ENCODE measurements at regions not wholly inside any gene's neighbourhood (a gene's known extent, or its start where the extent isn't known, plus 50 kb on each side); places are given as distances from the start of the nearest gene placed in this dataset.

DNA sequence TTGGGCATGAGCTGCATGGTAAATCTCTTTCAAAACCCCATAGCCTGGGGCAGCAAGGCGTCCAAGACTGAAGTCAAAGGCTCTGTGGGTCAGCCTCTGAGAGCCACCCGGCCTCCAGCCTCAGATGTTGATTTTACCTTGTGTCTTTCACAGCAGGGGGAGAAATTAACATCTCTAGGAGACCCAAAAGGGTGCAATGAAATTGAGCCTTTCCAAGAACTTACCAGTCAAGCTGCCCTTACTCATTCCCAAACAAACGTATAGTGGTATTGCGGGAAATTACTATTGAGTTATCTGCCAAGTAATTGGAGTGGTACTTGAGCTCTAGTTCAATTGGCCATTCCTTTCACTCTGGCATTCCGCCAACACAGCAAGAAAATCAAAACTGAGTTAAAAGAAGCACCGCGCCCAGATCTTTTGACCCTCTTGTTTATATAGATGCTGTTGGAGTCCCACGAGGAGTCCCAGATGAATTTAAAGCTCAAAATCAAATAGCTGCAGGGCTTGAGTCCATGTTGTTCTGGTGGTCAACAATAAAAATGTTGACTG, 380.7 kb upstream of the SYT1 start:
- no peaks in the 10 kb centered on the region for H3K36me3 Mint-ChIP-seq (ENCODE audit: low read depth)
- H3K4me3 Mint-ChIP-seq = no peak overlapping the region
- DNase-seq = no peak
- no peaks in the 10 kb centered on the region for H3K4me1 Mint-ChIP-seq (ENCODE audit: low read depth)
- no peak for TF ChIP-seq CTCF (IDR thresholded peaks at IDR 0.05)
- H3K27ac Mint-ChIP-seq = no peak overlapping the region
- no peaks in the 10 kb centered on the region for H3K9me3 Mint-ChIP-seq
- no peaks in the 10 kb centered on the region; the same call in 1 of the 2 replicates for H3K27me3 Mint-ChIP-seq (ENCODE audit: insufficient read depth)

- Mint-ChIP-seq H3K4me1 (ENCODE audit: low read depth) (peaks cover 4% of the 10 kb centered on the region), H3K9me3 (no peaks in the 10 kb centered on the region), H3K36me3 (ENCODE audit: low read depth) (no peaks in the 10 kb centered on the region), H3K27ac (no peak overlapping the region), H3K4me3 (no peak overlapping the region), H3K27me3 (ENCODE audit: insufficient read depth) (no peaks in the 10 kb centered on the region; the same call in 1 of the 2 replicates)
- no peak for DNase-seq
- no peak for TF ChIP-seq CTCF (IDR thresholded peaks at IDR 0.05)
These were observed 374.6 kb upstream of the SYT1 start for GRCh38 chr12:78489990-78490389.

DNA sequence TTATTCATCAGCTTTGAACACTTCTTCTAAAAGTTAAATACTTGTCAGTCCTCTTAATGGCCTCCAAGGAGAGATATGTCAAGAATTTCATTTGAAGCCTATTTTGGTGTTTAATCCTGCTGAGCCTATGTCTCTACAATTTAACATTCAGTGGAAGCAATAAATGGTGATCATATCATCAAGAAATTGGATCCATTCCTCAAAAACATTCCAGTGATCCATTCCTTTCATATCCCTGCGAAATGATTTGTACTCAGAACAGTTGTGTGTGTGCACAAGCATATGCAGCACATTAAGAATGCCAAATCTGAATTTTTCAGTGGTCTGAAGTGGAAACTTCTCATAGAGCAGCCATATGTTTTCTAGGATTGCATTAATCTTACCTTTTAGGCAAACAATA, 373.7 kb upstream of the SYT1 start:
- TF ChIP-seq CTCF (IDR thresholded peaks at IDR 0.05) = no peak
- no peak overlapping the region for H3K4me3 Mint-ChIP-seq
- H3K27me3 Mint-ChIP-seq (ENCODE audit: insufficient read depth) = no peaks in the 10 kb centered on the region; the same call in 1 of the 2 replicates
- H3K9me3 Mint-ChIP-seq = no peaks in the 10 kb centered on the region
- H3K27ac Mint-ChIP-seq = no peak overlapping the region
- DNase-seq = peak; percentile 2
- no peaks in the 10 kb centered on the region for H3K36me3 Mint-ChIP-seq (ENCODE audit: low read depth)
- peaks cover 7% of the 10 kb centered on the region for H3K4me1 Mint-ChIP-seq (ENCODE audit: low read depth)

GRCh38 chr12:78494911-78495310, 369.7 kb upstream of the SYT1 start:
- DNase-seq = peak; percentile 10
- no peak overlapping the region for H3K4me3 Mint-ChIP-seq
- H3K4me1 Mint-ChIP-seq (ENCODE audit: low read depth) = peaks cover 7% of the 10 kb centered on the region
- H3K9me3 Mint-ChIP-seq = peaks cover 3% of the 10 kb centered on the region; the same call in 1 of the 2 replicates
- no peak for TF ChIP-seq CTCF (IDR thresholded peaks at IDR 0.05)
- no peaks in the 10 kb centered on the region for H3K36me3 Mint-ChIP-seq (ENCODE audit: low read depth)
- H3K27ac Mint-ChIP-seq = no peak overlapping the region
- no peaks in the 10 kb centered on the region for H3K27me3 Mint-ChIP-seq (ENCODE audit: insufficient read depth)

GRCh38 chr12:78501825-78502224, 362.7 kb upstream of the SYT1 start:
- no peak for DNase-seq
- H3K4me1 Mint-ChIP-seq (ENCODE audit: low read depth) = no peaks in the 10 kb centered on the region
- no peaks in the 10 kb centered on the region for H3K36me3 Mint-ChIP-seq (ENCODE audit: low read depth)
- no peak overlapping the region for H3K4me3 Mint-ChIP-seq
- no peaks in the 10 kb centered on the region for H3K27me3 Mint-ChIP-seq (ENCODE audit: insufficient read depth)
- H3K27ac Mint-ChIP-seq = no peak overlapping the region
- TF ChIP-seq CTCF (IDR thresholded peaks at IDR 0.05) = no peak
- H3K9me3 Mint-ChIP-seq = peaks cover 1% of the 10 kb centered on the region; the same call in 1 of the 2 replicates

GRCh38 chr12:78519422-78519821, 345.2 kb upstream of the SYT1 start:
- Mint-ChIP-seq H3K36me3 (ENCODE audit: low read depth) (no peaks in the 10 kb centered on the region), H3K4me3 (no peak overlapping the region), H3K27me3 (ENCODE audit: insufficient read depth) (no peaks in the 10 kb centered on the region; the same call in 1 of the 2 replicates), H3K27ac (no peak overlapping the region), H3K9me3 (no peaks in the 10 kb centered on the region), H3K4me1 (ENCODE audit: low read depth) (no peaks in the 10 kb centered on the region)
- DNase-seq = no peak
- no peak for TF ChIP-seq CTCF (IDR thresholded peaks at IDR 0.05)

All from HFFc6 (cell line).